Colonic mucosa (tissue), 4 donors: ENCODE measurements at regions not wholly inside any gene's neighbourhood (a gene's known extent, or its start where the extent isn't known, plus 50 kb on each side); places are given as distances from the start of the nearest gene placed in this dataset.
"Not testable (repeated sequence)": the region's sequence is repeated elsewhere in the genome, so short reads cannot be mapped to it uniquely, and the experiment has no call there.

ENCODE experiments used
- DNase-seq: peaks from one replicate; pipeline ENCODE4 v3.0.0-alpha.2; 2020
- H3K27ac ChIP-seq: fragments of 200-600 bp; one replicate; pipeline ENCODE4 v1.8.0; 2021
- H3K27me3 ChIP-seq: fragments of 200-600 bp; one replicate; pipeline ENCODE4 v1.8.0; 2021
- H3K36me3 ChIP-seq: fragments of 200-600 bp; one replicate; pipeline ENCODE4 v1.8.0; 2021
- H3K4me1 ChIP-seq: fragments of 200-600 bp; one replicate; pipeline ENCODE4 v1.8.0; 2021; ENCODE audit warnings: mild to moderate bottlenecking
- H3K4me3 ChIP-seq: fragments of 200-600 bp; one replicate; pipeline ENCODE4 v1.8.0; 2021
- H3K9ac ChIP-seq, 2 donors: one replicate each; pipeline ENCODE4 v1.7.0; 2013; ENCODE audit warnings: control low read depth in 2 of 2, low read depth in 2 of 2, low read length in 2 of 2
- H3K9me3 ChIP-seq: fragments of 200-600 bp; one replicate; pipeline ENCODE4 v1.8.0; 2021
- CTCF ChIP-seq: fragments of 200-600 bp; IDR thresholded peaks from one replicate; pipeline ENCODE4 v1.8.0; 2022; ENCODE audit warnings: antibody characterized with exemption, mild to moderate bottlenecking
- intact Hi-C: fragments of 100-400 bp; cut with DNase I; formaldehyde crosslinking; loops from one replicate; pipeline ENCODE4 v1.14.1; 2022
- donor health status: healthy.
- donor health status: DM: no; HTN: no; CAD: no.
- donor health status: DM: no; HTN: no; CAD: no.

DNA sequence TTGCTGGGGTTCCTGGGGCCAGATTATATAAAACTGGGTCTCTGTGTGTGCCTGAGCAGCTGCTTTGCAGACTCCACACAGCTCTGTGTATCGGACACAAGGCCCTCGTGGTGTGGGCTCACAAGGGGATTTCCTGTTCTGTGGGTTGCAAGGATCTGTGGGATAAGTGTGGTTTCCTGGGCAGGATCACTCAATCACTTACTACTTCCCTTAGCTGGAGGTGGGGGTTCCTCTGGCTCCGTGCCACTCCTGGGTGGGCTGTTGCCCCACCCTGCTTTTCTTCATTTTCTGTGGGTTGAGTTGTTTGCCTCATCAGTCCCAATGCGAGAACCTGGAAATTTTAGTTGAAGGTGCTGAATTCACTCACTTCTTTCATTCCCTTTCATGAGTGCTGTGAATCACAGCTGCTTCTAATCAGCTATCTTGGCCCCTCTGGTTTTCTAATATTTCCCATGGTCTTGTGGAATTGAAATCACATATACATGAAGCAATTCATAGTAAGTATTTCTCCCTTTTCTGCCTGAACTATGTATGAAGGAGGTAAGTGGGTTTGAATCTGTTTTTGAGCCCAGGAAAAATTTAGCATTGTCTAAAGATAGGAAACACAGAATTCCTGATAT is 196.3 kb downstream of the DCDC2C start:
- Histone ChIP-seq H3K27me3 (no peaks in the 10 kb centered on the region), H3K9me3 (no peaks in the 10 kb centered on the region), H3K36me3 (no peaks in the 10 kb centered on the region), H3K27ac (no peak overlapping the region), H3K4me1 (no peaks in the 10 kb centered on the region), H3K9ac (no peak overlapping the region), H3K4me3 (no peak overlapping the region)
- TF ChIP-seq CTCF = no peak
- intact Hi-C loops = no loop called here
- no peak for DNase-seq

- Histone ChIP-seq H3K9ac (no peak overlapping the region), H3K36me3 (no peaks in the 10 kb centered on the region), H3K27ac (no peak overlapping the region), H3K4me3 (no peak overlapping the region), H3K4me1 (no peaks in the 10 kb centered on the region), H3K27me3 (no peaks in the 10 kb centered on the region), H3K9me3 (no peaks in the 10 kb centered on the region)
- no peak for TF ChIP-seq CTCF
- no peak for DNase-seq
- intact Hi-C loops = no loop called here
These were observed 198.8 kb downstream of the DCDC2C start for GRCh38 chr2:3902131-3902530.

DNA sequence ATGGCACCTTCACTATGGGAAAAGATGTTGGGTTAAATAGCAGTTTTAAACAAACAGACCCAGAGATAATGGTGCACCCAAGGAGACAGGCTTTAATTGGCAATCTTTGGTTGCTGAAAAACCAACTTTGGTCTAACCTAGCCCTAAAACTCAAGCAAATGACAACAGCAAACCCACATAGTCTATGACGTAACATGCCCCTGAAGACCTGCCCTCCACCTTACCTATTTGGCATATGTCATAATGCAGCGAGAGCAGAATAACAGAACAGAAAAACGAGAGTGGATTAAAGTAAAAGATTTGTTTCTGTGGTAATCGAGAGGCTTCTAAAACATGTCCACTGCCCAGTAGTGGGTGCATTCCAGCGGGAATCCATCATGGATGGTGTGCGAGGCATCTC is 200.7 kb downstream of the DCDC2C start:
- DNase-seq = no peak
- Histone ChIP-seq H3K27me3 (no peaks in the 10 kb centered on the region), H3K4me3 (no peak overlapping the region), H3K36me3 (no peaks in the 10 kb centered on the region), H3K9ac (no peak overlapping the region), H3K4me1 (no peaks in the 10 kb centered on the region), H3K9me3 (no peaks in the 10 kb centered on the region), H3K27ac (no peak overlapping the region)
- intact Hi-C loops = no loop called here
- no peak for TF ChIP-seq CTCF

- H3K9me3 ChIP-seq, H3K4me1 ChIP-seq, intact Hi-C loops, H3K27me3 ChIP-seq, DNase-seq, H3K4me3 ChIP-seq, H3K36me3 ChIP-seq, H3K27ac ChIP-seq, H3K9ac ChIP-seq: not testable (repeated sequence)
These were observed 205.1 kb downstream of the DCDC2C start for GRCh38 chr2:3908498-3908897.

DNA sequence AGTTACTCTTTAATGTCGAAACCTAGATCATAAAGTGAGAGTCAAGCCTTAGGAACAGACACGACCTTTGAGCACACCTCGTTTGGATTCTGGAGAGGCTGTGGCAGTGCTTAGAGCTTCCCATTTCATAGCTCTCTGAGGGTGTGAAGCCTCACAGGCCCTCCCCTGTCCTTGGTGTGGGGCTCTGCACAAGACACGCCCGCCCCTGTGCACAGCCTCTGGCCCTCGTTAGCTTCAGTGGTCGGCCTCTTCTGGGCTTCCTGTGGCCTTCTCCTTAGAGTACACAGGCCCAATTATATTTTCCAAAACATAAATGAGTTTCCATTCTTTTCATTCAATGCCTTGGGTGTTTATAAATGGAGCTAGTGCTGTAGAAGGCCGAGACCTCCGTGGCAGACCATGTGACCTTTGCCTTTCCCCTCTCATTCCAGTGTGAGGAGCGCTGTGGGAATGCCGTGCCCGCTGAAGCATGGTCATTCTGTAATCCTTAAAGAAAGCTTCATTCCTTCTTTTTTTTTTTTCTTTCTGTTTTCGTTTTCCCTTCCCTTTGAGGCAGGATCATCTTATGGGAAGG is 208.6 kb downstream of the DCDC2C start:
- Histone ChIP-seq H3K4me3 (no peak overlapping the region), H3K27me3 (no peaks in the 10 kb centered on the region), H3K27ac (no peak overlapping the region), H3K9me3 (no peaks in the 10 kb centered on the region), H3K4me1 (no peaks in the 10 kb centered on the region), H3K9ac (no peak overlapping the region), H3K36me3 (no peaks in the 10 kb centered on the region)
- no peak for TF ChIP-seq CTCF
- intact Hi-C loops = no loop called here
- DNase-seq = no peak

DNA sequence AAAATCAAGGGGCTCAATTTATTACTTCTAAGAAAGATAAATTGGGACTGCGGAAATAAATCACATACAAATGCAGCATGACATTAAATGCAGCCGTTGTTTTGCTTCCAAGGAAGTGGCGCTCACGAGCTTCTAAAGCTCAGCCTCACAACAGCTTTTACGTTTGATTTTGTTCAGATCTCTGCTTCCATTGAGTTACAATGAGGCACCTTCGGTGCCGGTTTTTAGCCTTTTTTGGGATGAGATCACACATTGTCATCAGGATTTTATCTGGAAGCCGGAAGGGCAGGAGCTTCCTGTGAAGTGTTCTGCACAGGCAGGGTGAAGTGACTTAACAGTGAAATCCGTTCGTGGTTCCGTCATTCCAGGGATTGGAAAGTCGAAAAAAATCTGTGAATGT is 209.8 kb downstream of the DCDC2C start:
- DNase-seq = no peak
- intact Hi-C loops = no loop called here
- H3K4me1 ChIP-seq = no peaks in the 10 kb centered on the region
- H3K27me3 ChIP-seq = no peaks in the 10 kb centered on the region
- no peaks in the 10 kb centered on the region for H3K9me3 ChIP-seq
- no peak overlapping the region for H3K27ac ChIP-seq
- no peak overlapping the region for H3K4me3 ChIP-seq
- no peak for TF ChIP-seq CTCF
- H3K36me3 ChIP-seq = no peaks in the 10 kb centered on the region
- H3K9ac ChIP-seq = no peak overlapping the region
